IMR-90 (cell line): ENCODE measurements at regions not wholly inside any gene's neighbourhood (a gene's known extent, or its start where the extent isn't known, plus 50 kb on each side); places are given as distances from the start of the nearest gene placed in this dataset.

Experiments
- FOS ChIP-seq: fragments of 150-350 bp; IDR thresholded peaks from 2 replicates; pipeline ENCODE4 v1.6.1; 2016; ENCODE audit warnings: low read depth, low read length
- MAFK ChIP-seq: IDR thresholded peaks from 2 replicates; pipeline ENCODE4 v1.6.1; 2012; ENCODE audit warnings: low read depth, low read length, improper control_type of control experiment
- RAD21 ChIP-seq: IDR thresholded peaks from 2 replicates; pipeline ENCODE4 v1.6.1; 2012; ENCODE audit warnings: low read length, improper control_type of control experiment
- RCOR1 ChIP-seq: IDR thresholded peaks from 2 replicates; pipeline ENCODE4 v1.6.1; 2012; ENCODE audit warnings: mild to moderate bottlenecking, low read length, improper control_type of control experiment; ENCODE audit not compliant: insufficient replicate concordance
- RFX5 ChIP-seq: IDR thresholded peaks from 2 replicates; pipeline ENCODE4 v1.8.0; 2012; ENCODE audit warnings: low read depth, mild to moderate bottlenecking, low read length, moderate library complexity
- TF ChIP-seq, protein P1 (sequence below): conservative IDR thresholded peaks from 2 replicates; pipeline ENCODE4 v1.5.1; 2012; ENCODE audit warnings: mild to moderate bottlenecking, low read depth, low read length, improper control_type of control experiment

DNA sequence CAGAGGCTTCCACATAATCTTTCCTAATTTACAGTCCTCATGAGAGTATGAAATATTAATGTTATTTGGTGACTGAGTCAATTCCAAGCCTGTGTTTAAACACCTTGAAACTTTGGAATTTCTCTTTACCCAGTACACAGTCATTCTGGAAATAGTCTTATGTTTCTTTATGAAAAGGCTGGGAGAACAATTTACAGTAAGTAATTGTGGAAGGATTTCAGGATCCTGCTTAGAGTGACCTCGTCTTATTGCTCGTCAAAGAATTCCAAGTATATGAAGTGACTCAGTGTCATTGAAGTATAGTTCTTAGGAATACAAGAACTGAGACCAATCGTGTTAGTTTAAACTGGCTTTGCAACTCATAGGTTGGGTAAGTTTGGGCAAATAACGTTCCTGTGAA is 634.2 kb downstream of the SLC16A7 start:
- TF ChIP-seq MAFK (no peak), RAD21 (no peak), FOS (no peak), RFX5 (no peak), RCOR1 (no peak)
- TF ChIP-seq, protein P1, sequence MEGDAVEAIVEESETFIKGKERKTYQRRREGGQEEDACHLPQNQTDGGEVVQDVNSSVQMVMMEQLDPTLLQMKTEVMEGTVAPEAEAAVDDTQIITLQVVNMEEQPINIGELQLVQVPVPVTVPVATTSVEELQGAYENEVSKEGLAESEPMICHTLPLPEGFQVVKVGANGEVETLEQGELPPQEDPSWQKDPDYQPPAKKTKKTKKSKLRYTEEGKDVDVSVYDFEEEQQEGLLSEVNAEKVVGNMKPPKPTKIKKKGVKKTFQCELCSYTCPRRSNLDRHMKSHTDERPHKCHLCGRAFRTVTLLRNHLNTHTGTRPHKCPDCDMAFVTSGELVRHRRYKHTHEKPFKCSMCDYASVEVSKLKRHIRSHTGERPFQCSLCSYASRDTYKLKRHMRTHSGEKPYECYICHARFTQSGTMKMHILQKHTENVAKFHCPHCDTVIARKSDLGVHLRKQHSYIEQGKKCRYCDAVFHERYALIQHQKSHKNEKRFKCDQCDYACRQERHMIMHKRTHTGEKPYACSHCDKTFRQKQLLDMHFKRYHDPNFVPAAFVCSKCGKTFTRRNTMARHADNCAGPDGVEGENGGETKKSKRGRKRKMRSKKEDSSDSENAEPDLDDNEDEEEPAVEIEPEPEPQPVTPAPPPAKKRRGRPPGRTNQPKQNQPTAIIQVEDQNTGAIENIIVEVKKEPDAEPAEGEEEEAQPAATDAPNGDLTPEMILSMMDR = no peak
